ENCODE measurements at regions not wholly inside any gene's neighbourhood (a gene's known extent, or its start where the extent isn't known, plus 50 kb on each side); places are given as distances from the start of the nearest gene placed in this dataset.

DNA sequence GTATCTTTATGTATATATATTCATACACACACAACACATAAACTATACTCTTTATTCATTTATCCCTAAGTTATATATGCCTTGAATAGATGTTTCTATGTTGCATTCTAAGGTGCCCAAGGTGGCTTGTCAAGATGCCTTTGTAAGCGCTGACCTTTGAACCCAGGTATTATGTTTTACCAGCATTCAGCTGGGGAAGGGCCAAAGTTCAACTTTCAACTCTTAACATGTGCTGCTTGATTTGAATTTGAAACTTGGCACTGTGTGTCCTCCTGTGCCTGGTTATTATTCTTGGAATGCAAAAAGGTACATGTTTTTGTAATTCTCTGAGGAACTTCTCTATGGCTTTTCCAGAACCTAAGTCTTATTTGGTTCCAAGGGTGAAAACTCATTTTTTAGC, 146.5 kb downstream of the EDN1 start:
- no peak for DNase-seq (ENCODE audit: low spot score)
- TF ChIP-seq CTCF (IDR thresholded peaks at IDR 0.05), result no peak
- Histone ChIP-seq H3K27ac (peak overlapping the region in 1 of 2 donors; percentile 57), H3K4me3 (no peak overlapping the region)

DNA sequence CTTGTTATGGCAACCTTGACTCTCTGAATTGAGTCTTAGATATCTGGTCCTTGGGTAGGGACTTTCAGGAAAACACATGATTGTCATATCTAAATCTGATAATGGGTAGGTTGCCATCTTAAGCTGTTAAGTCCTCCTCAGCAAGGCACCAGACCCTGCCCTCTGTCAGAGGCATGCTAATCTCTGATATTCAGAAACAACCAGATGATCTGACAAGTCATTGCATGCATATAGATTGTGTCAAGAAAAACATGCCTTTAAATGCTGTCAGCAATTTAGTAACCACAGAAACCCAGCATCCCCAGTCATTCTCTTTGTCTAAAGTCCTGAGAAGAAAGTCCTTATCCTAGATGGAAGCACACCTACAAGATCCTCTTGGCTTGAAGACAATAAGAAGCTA, 149.1 kb downstream of the EDN1 start:
- no peak overlapping the region for H3K27ac ChIP-seq
- no peak for TF ChIP-seq CTCF (IDR thresholded peaks at IDR 0.05)

GRCh38 chr6:12440981-12441380, 150.8 kb downstream of the EDN1 start:
- DNase-seq (ENCODE audit: low spot score), result no peak
- no peak for TF ChIP-seq CTCF (IDR thresholded peaks at IDR 0.05)
- Histone ChIP-seq H3K4me3 (no peak overlapping the region), H3K27ac (no peak overlapping the region)

More for the DNA sequence above, 149.1 kb downstream of the EDN1 start:
- H3K4me3 ChIP-seq, result no peak overlapping the region
- DNase-seq (ENCODE audit: low spot score), result no peak

DNA sequence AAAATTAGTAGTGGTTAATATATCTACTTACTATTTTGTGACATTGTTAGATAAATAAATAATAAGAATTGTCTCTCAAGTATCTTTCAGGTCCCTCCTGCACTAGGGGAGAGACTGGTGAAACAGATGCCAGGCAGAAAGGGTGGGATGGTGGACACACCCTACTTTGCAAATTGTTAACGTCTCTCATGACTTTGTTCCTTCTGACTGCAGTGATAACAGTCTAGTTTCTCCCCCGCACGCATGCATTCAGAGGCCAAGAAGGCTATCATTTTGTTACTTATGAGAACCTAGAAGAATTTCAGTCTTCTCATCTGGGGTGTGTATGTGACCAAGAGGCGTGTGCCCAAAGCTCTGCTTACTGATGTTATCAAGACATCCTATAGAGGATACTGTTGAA, 152.3 kb downstream of the EDN1 start:
- no peak for DNase-seq (ENCODE audit: low spot score)
- no peak for TF ChIP-seq CTCF (IDR thresholded peaks at IDR 0.05)
- Histone ChIP-seq H3K4me3 (no peak overlapping the region), H3K27ac (no peak overlapping the region)

- no peak for DNase-seq (ENCODE audit: low spot score)
- H3K27ac ChIP-seq, result no peak overlapping the region
- no peak overlapping the region for H3K4me3 ChIP-seq
- TF ChIP-seq CTCF (IDR thresholded peaks at IDR 0.05), result no peak
Measured at GRCh38 chr6:12446394-12446793, 156.2 kb downstream of the EDN1 start.

GRCh38 chr6:12449447-12449846, 159.3 kb downstream of the EDN1 start:
- no peak for TF ChIP-seq CTCF (IDR thresholded peaks at IDR 0.05)
- no peak for DNase-seq (ENCODE audit: low spot score)
- H3K27ac ChIP-seq, result no peak overlapping the region
- H3K4me3 ChIP-seq, result no peak overlapping the region

DNA sequence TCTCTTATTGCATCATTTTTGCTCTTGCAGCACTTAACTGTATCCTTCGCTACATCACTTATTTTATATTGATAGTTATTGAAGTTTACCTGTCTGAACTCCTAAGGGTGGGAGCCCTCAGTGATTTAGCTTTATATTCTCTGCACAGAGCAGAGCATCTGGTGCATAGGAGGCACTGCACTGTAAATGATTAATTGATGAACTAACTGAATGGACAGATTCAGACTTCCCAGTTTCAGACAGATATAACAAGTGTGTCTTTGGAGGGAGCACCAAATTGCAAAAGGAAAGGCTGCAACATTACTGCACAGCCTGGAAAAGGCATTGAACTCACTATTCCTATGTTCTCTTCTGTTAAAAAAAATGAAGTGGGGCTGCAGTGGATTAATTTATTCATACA, 160.3 kb downstream of the EDN1 start:
- no peak for DNase-seq (ENCODE audit: low spot score)
- Histone ChIP-seq H3K27ac (no peak overlapping the region), H3K4me3 (no peak overlapping the region)
- no peak for TF ChIP-seq CTCF (IDR thresholded peaks at IDR 0.05)

Data from coronary artery (tissue), 2 donors.